ENCODE measurements at regions not wholly inside any gene's neighbourhood (a gene's known extent, or its start where the extent isn't known, plus 50 kb on each side); places are given as distances from the start of the nearest gene placed in this dataset.

DNA sequence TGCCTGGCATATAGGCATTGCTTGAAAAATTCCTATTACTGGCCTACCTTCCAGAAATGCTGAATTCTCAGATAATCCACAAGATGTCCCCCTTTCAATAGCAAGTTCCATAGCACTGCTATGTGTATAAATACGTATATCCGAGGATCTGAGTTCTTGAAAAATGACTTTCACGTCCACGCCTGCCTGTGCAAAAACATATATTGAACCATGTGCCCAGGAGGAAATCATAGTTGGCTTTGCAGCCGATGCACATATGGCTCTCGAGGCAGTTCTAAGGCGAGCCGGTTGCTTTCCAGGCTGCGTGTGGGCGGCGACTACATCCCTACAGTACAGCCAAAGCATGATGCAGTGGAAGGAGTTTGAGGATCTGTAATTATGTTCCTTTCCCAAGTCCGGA is 55.4 kb upstream of the ESX1 start:
- no peak for TF ChIP-seq POLR2A (IDR thresholded peaks at IDR 0.05)
- TF ChIP-seq, protein P1, sequence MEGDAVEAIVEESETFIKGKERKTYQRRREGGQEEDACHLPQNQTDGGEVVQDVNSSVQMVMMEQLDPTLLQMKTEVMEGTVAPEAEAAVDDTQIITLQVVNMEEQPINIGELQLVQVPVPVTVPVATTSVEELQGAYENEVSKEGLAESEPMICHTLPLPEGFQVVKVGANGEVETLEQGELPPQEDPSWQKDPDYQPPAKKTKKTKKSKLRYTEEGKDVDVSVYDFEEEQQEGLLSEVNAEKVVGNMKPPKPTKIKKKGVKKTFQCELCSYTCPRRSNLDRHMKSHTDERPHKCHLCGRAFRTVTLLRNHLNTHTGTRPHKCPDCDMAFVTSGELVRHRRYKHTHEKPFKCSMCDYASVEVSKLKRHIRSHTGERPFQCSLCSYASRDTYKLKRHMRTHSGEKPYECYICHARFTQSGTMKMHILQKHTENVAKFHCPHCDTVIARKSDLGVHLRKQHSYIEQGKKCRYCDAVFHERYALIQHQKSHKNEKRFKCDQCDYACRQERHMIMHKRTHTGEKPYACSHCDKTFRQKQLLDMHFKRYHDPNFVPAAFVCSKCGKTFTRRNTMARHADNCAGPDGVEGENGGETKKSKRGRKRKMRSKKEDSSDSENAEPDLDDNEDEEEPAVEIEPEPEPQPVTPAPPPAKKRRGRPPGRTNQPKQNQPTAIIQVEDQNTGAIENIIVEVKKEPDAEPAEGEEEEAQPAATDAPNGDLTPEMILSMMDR (IDR thresholded peaks at IDR 0.05): no peak
- no peak for TF ChIP-seq EP300 (IDR thresholded peaks at IDR 0.05)
